ENCODE measurements at regions not wholly inside any gene's neighbourhood (a gene's known extent, or its start where the extent isn't known, plus 50 kb on each side); places are given as distances from the start of the nearest gene placed in this dataset.

GRCh38 chr12:41981013-41981412 is 163.7 kb downstream of the GXYLT1 start:
- no peak for DNase-seq

- DNase-seq, result no peak
Observed at GRCh38 chr12:41980390-41980789, 164.3 kb downstream of the GXYLT1 start.

- no peak for DNase-seq
Observed at GRCh38 chr12:41979574-41979973, 165.1 kb downstream of the GXYLT1 start.

GRCh38 chr12:41972598-41972997 is 172.1 kb downstream of the GXYLT1 start:
- DNase-seq, result no peak

- DNase-seq, result no peak
Observed at GRCh38 chr12:41972196-41972595, 172.5 kb downstream of the GXYLT1 start.

GRCh38 chr12:41970744-41971143 is 173.9 kb downstream of the GXYLT1 start:
- no peak for DNase-seq

- no peak for DNase-seq
Observed at GRCh38 chr12:41968599-41968998, 176.1 kb downstream of the GXYLT1 start.

- peak; percentile 89 for DNase-seq
Observed at GRCh38 chr12:41967668-41968500, 176.8 kb downstream of the GXYLT1 start.

GRCh38 chr12:41966916-41967315 is 177.8 kb downstream of the GXYLT1 start:
- no peak for DNase-seq

- DNase-seq, result no peak
Observed at GRCh38 chr12:41966001-41966400, 178.7 kb downstream of the GXYLT1 start.

GRCh38 chr12:41963398-41963797 is 181.3 kb downstream of the GXYLT1 start:
- no peak for DNase-seq

GRCh38 chr12:41962171-41962572 is 182.5 kb downstream of the GXYLT1 start:
- peak; percentile 77 for DNase-seq

GRCh38 chr12:41959271-41959670 is 185.4 kb downstream of the GXYLT1 start:
- DNase-seq, result no peak

GRCh38 chr12:41956353-41956752 is 188.3 kb downstream of the GXYLT1 start:
- no peak for DNase-seq

GRCh38 chr12:41950455-41950854 is 194.2 kb downstream of the GXYLT1 start:
- DNase-seq, result no peak

- DNase-seq, result no peak
Observed at GRCh38 chr12:41946106-41946505, 198.6 kb downstream of the GXYLT1 start.

- DNase-seq, result no peak
Observed at GRCh38 chr12:41944216-41944615, 200.5 kb downstream of the GXYLT1 start.

- no peak for DNase-seq
Observed at GRCh38 chr12:41943671-41944070, 201.0 kb downstream of the GXYLT1 start.

- DNase-seq, result peak; percentile 5
Observed at GRCh38 chr12:41942354-41942753, 202.3 kb downstream of the GXYLT1 start.

GRCh38 chr12:41941079-41941478 is 203.6 kb downstream of the GXYLT1 start:
- DNase-seq, result no peak

GRCh38 chr12:41940571-41940970 is 204.1 kb downstream of the GXYLT1 start:
- no peak for DNase-seq

GRCh38 chr12:41936333-41936732 is 208.3 kb downstream of the GXYLT1 start:
- no peak for DNase-seq

- no peak for DNase-seq
Observed at GRCh38 chr12:41935911-41936310, 208.8 kb downstream of the GXYLT1 start.

GRCh38 chr12:41932470-41932991 is 212.1 kb downstream of the GXYLT1 start:
- DNase-seq, result peak; percentile 98
